OCI-LY7 (cell line): ENCODE measurements at regions not wholly inside any gene's neighbourhood (a gene's known extent, or its start where the extent isn't known, plus 50 kb on each side); places are given as distances from the start of the nearest gene placed in this dataset.
"Not testable (repeated sequence)": the region's sequence is repeated elsewhere in the genome, so short reads cannot be mapped to it uniquely, and the experiment has no call there.

Experiments
- EZH2phosphoT487 ChIP-seq: fragments of 200-600 bp; sonication (generic); IDR thresholded peaks from 2 replicates; pipeline ENCODE4 v1.6.1; 2018; ENCODE audit warnings: low read depth, borderline replicate concordance, mild to moderate bottlenecking, mixed run types, antibody characterized with exemption, low read length, moderate library complexity, mixed read lengths
- TF ChIP-seq, protein P1 (sequence below): fragments of 200-600 bp; sonication (generic); conservative IDR thresholded peaks from 2 replicates; pipeline ENCODE4 v1.5.1; 2014; ENCODE audit warnings: mild to moderate bottlenecking, antibody characterized with exemption, low read length, moderate library complexity, mixed read lengths

DNA sequence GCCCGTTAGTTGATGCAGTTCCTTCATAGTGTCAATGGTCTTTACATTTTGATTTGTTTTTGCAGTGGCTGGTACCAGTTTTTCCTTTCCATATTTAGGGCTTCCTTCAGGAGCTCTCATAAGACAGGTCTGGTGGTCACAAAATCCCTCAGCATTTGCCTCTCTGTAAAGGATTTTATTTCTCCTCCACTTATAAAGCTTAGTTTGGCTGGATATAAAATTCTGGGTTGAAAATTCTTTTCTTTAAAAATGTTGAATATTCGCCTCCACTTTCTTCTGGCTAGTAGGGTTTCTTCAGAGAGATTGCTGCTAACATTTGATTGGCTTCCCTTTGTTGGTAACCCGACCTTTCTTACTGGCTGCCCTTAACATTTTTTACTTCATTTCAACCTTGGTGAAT lies 260.9 kb downstream of the FOXG1 start:
- TF ChIP-seq EZH2phosphoT487, result not testable (repeated sequence)
- TF ChIP-seq, protein P1, sequence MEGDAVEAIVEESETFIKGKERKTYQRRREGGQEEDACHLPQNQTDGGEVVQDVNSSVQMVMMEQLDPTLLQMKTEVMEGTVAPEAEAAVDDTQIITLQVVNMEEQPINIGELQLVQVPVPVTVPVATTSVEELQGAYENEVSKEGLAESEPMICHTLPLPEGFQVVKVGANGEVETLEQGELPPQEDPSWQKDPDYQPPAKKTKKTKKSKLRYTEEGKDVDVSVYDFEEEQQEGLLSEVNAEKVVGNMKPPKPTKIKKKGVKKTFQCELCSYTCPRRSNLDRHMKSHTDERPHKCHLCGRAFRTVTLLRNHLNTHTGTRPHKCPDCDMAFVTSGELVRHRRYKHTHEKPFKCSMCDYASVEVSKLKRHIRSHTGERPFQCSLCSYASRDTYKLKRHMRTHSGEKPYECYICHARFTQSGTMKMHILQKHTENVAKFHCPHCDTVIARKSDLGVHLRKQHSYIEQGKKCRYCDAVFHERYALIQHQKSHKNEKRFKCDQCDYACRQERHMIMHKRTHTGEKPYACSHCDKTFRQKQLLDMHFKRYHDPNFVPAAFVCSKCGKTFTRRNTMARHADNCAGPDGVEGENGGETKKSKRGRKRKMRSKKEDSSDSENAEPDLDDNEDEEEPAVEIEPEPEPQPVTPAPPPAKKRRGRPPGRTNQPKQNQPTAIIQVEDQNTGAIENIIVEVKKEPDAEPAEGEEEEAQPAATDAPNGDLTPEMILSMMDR, result not testable (repeated sequence)
